ENCODE measurements at regions not wholly inside any gene's neighbourhood (a gene's known extent, or its start where the extent isn't known, plus 50 kb on each side); places are given as distances from the start of the nearest gene placed in this dataset.
A peak's percentile ranks its signal among the peaks of the same experiment; 100 is the strongest.

- DNase-seq (no peak), ATAC-seq (ENCODE audit: low read depth) (no peak)
- Histone ChIP-seq H3K18ac (ENCODE audit: low read depth, low read length) (no peak overlapping the region), H3K36me3 (ENCODE audit: control insufficient read depth, insufficient read depth, low read length) (no peaks in the 10 kb centered on the region), H3K4ac (ENCODE audit: low read depth, low read length) (no peak overlapping the region), H2BK120ac (ENCODE audit: low read depth, low read length) (no peak overlapping the region; the same call in 1 of the 2 replicates), H3K4me2 (ENCODE audit: low read depth, low read length) (no peak overlapping the region), H4K20me1 (ENCODE audit: insufficient read depth, low read length) (no peaks in the 10 kb centered on the region), H2BK5ac (ENCODE audit: low read depth, low read length, poor library complexity, severe bottlenecking) (no peak overlapping the region), H3K23ac (ENCODE audit: low read depth, low read length) (no peak overlapping the region), H3K56ac (ENCODE audit: extremely low read depth, insufficient read depth, low read length) (no peak overlapping the region), H3K27me3 (ENCODE audit: control insufficient read depth, insufficient read depth, low read length) (no peaks in the 10 kb centered on the region), H3K27ac (ENCODE audit: insufficient read depth, low read length) (no peak overlapping the region), H3K14ac (replicated peaks; ENCODE audit: low read depth, low read length) (no peak overlapping the region), H2AK5ac (ENCODE audit: low read depth, low read length) (no peak overlapping the region), H3K9ac (ENCODE audit: low read depth, low read length) (no peak overlapping the region), H3K9me1 (ENCODE audit: insufficient read depth, low read length) (peaks cover 4% of the 10 kb centered on the region), H3K4me3 (ENCODE audit: insufficient read depth, low read depth, low read length) (no peak overlapping the region), H4K8ac (ENCODE audit: low read depth in 2 of 2, low read length in 2 of 2) (no peak overlapping the region), H3K79me1 (ENCODE audit: low read depth in 1 of 2, low read length in 2 of 2) (no peaks in the 10 kb centered on the region), H2BK15ac (ENCODE audit: low read depth, low read length) (no peak overlapping the region), H2AFZ (replicated peaks; ENCODE audit: low read length, poor library complexity) (no peak overlapping the region), H2BK20ac (ENCODE audit: low read depth, low read length) (no peak overlapping the region), H3K4me1 (ENCODE audit: control insufficient read depth, insufficient read depth, low read length) (peaks cover 14% of the 10 kb centered on the region), H3K9me3 (ENCODE audit: control insufficient read depth, insufficient read depth, low read length) (no peaks in the 10 kb centered on the region), H4K91ac (ENCODE audit: insufficient read depth, low read depth, low read length) (no peak overlapping the region), H4K5ac (ENCODE audit: low read depth, low read length) (no peak overlapping the region), H2AK9ac (replicated peaks; ENCODE audit: low read depth, low read length, poor library complexity) (peak overlapping the region; percentile 33)
- ChIA-PET POLR2A (ENCODE audit: unreplicated experiment) (no interaction called here), CTCF (no interaction called here)
- in situ Hi-C loops (cut with MboI; ENCODE audit: low sequenced_read_pairs), result no loop called here
- dilution Hi-C loops (cut with HindIII; ENCODE audit: low sequenced_read_pairs, unreplicated experiment), result no loop called here
- no peak for TF ChIP-seq CTCF (conservative IDR thresholded peaks at IDR 0.05; ENCODE audit: low read depth, low read length)
- TF ChIP-seq SMC3 (IDR thresholded peaks at IDR 0.05; ENCODE audit: low read depth, low read length), result no peak
- TF ChIP-seq MXI1 (IDR thresholded peaks at IDR 0.05; ENCODE audit: borderline replicate concordance, low read depth, low read length), result no peak
- no peak for TF ChIP-seq MAZ (IDR thresholded peaks at IDR 0.05; ENCODE audit: borderline replicate concordance, low read depth, low read length)
- no peak for TF ChIP-seq CHD1 (IDR thresholded peaks at IDR 0.05; ENCODE audit: low read depth, low read length)
- no peak for TF ChIP-seq USF2 (IDR thresholded peaks at IDR 0.05; ENCODE audit: low read depth, low read length)
- TF ChIP-seq ELK1 (IDR thresholded peaks at IDR 0.05; ENCODE audit: borderline replicate concordance, low read depth, low read length), result no peak
- no peak for TF ChIP-seq FOS (IDR thresholded peaks at IDR 0.05; ENCODE audit: low read depth, low read length)
- no peak for TF ChIP-seq RAD21 (IDR thresholded peaks at IDR 0.05; ENCODE audit: low read length)
- no peak for TF ChIP-seq MAFK (IDR thresholded peaks at IDR 0.05; ENCODE audit: low read depth, low read length)
- no peak for TF ChIP-seq RCOR1 (IDR thresholded peaks at IDR 0.05; ENCODE audit: insufficient replicate concordance, low read length)
- no peak for TF ChIP-seq RFX5 (IDR thresholded peaks at IDR 0.05; ENCODE audit: low read depth, low read length)
- no peak for TF ChIP-seq NFE2L2 (IDR thresholded peaks at IDR 0.05; ENCODE audit: low read depth, low read length)
- no CpG with 5 or more reads among the region's 3 CpGs for WGBS, 2 experiments (ENCODE audit: extremely low coverage in 2 of 2, insufficient read length in 1 of 2)
- intact Hi-C loops (cut with micrococcal nuclease), result no loop called here
- no TSS peak for BruUV-seq (replicated peaks)
Observed at GRCh38 chr13:50390503-50391248, 375.4 kb downstream of the KCNRG start.
